NCI-H2227 (cell line): ENCODE measurements at regions not wholly inside any gene's neighbourhood (a gene's known extent, or its start where the extent isn't known, plus 50 kb on each side); places are given as distances from the start of the nearest gene placed in this dataset.

Experiments used
- DNase-seq: peaks from one replicate; lab custom pipeline; 2025; ENCODE audit not compliant: unreplicated experiment; lab: John Stamatoyannopoulos, UW

GRCh38 chr2:158904627-158905177 is 63.7 kb upstream of the TANC1 start:
- DNase-seq = no peak

- DNase-seq = no peak
These were observed 63.1 kb upstream of the TANC1 start for GRCh38 chr2:158905341-158905740.

GRCh38 chr2:158905784-158906183 is 62.7 kb upstream of the TANC1 start:
- DNase-seq = no peak

DNA sequence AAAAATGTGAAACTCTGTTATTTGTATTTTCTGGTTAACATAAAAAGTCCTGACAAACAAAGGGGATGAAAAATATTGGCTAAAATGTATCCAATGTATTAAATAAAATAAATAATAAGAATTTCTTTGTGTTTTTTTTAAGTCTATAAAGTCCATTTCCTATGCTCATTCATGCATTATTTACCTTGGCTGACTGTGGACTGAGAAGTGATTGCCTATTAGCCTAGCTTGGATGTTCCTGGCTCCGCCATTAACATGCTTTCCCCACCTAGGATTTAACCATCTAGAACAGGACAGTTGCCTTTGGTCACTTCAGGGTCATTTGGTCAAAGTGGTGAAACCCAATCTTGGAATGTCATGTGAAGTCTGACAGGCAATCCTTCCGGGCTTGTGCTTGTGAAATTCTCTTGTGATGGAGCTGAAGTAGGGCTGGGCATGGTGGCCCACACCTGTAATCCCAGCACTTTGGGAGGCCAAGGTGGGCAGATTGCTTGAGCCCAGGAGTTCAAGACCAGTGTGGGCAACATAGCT is 60.4 kb upstream of the TANC1 start:
- no peak for DNase-seq

GRCh38 chr2:158912112-158912511 is 56.3 kb upstream of the TANC1 start:
- no peak for DNase-seq

DNA sequence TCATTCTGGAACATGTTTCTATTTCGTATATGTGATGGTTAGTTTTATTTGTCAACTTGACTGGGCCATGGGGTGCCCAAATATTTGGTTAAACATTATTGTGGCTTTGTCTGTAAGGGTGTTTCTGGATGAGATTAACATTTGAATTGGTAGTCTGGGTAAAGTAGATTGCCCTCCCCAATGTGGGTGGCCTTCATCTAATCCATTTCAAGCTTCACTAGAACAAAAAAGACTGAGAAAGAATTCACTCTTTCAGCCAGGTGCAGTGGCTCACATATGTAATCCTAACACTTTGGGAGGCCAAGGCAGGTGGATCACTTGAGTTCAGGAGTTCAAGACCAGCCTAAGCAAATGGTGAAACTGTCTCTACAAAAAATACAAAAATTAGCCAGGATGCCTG is 55.7 kb upstream of the TANC1 start:
- no peak for DNase-seq

DNA sequence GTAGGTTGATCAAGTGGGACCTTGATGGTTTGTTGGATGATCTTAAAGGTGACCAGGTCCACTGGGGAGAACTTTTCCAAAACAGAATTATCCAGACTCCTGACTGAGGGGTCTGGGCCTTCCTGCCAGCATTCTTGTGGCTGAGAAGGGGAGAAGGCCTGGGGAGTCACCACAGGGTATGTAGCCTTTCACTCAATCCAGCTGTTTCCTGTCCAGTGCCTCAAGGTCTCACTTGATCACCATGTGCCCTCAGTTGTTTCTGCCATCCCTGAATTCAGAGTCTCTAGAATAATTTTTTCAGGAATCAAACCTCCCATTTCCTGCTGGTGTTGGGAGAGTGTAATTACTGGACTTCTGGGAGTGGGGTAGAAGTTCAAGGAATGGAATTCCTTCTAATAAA is 54.4 kb upstream of the TANC1 start:
- DNase-seq = no peak

GRCh38 chr2:158914731-158915130 is 53.7 kb upstream of the TANC1 start:
- no peak for DNase-seq

DNA sequence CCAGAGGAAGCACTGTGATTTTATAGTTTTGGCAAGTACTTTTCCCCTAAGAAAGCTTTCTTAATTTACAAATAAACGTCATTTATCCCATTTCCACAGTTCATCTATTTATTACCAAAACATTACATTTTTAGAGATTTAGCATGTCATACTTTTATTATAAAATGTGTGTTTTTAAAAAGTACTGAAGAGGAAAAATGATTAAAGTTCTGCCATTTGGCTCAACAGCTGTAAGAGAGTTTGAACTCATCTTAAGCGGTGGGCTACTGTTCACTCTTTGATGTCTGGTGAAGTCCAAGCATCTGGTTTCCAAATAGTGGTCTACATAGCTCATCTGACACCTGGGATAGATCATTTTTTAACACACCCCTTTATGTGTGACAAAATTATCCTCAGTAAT is 51.3 kb upstream of the TANC1 start:
- no peak for DNase-seq

DNA sequence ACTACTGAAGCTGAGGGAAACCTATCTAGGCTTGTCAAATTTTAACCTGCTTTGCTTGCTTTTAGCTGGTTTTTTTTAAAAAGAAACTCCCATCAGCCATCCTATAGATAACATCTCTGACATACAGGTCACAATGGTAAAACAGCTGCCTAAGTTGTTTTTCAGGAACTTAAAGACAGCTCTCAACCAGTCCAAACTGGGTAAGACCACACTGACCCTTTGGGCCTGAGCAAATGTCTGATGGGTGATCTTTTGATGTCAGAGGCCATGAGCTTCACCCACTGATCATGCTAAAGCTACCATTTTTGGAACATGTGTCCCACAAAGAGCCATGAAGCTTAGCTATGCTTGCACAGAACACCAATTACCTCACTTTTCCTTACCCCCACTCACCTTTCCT is 50.0 kb upstream of the TANC1 start:
- no peak for DNase-seq
